ENCODE measurements at regions not wholly inside any gene's neighbourhood (a gene's known extent, or its start where the extent isn't known, plus 50 kb on each side); places are given as distances from the start of the nearest gene placed in this dataset.
A peak's percentile ranks its signal among the peaks of the same experiment; 100 is the strongest.

- DNase-seq: no peak
Observed at GRCh38 chr7:41280491-41280890, 422.4 kb downstream of the INHBA start.

- DNase-seq: no peak
Observed at GRCh38 chr7:41277561-41277960, 425.3 kb downstream of the INHBA start.

GRCh38 chr7:41275255-41275654, 427.6 kb downstream of the INHBA start:
- no peak for DNase-seq

GRCh38 chr7:41274179-41274578, 428.7 kb downstream of the INHBA start:
- no peak for DNase-seq

GRCh38 chr7:41272664-41273063, 430.2 kb downstream of the INHBA start:
- peak; percentile 75 for DNase-seq

- DNase-seq: peak; percentile 10
Observed at GRCh38 chr7:41268878-41269277, 434.0 kb downstream of the INHBA start.

GRCh38 chr7:41261080-41261479, 441.8 kb downstream of the INHBA start:
- no peak for DNase-seq

GRCh38 chr7:41257660-41258059, 445.2 kb downstream of the INHBA start:
- DNase-seq: no peak

GRCh38 chr7:41256186-41256945, 446.5 kb downstream of the INHBA start:
- no peak for DNase-seq

- DNase-seq: no peak
Observed at GRCh38 chr7:41255716-41256115, 447.2 kb downstream of the INHBA start.

- DNase-seq: no peak
Observed at GRCh38 chr7:41255113-41255512, 447.8 kb downstream of the INHBA start.

GRCh38 chr7:41252957-41253356, 449.9 kb downstream of the INHBA start:
- no peak for DNase-seq

GRCh38 chr7:41252551-41252950, 450.3 kb downstream of the INHBA start:
- no peak for DNase-seq

- DNase-seq: peak; percentile 61
Observed at GRCh38 chr7:41247143-41247865, 455.6 kb downstream of the INHBA start.

- no peak for DNase-seq
Observed at GRCh38 chr7:41245916-41246315, 457.0 kb downstream of the INHBA start.

GRCh38 chr7:41244246-41244645, 458.6 kb downstream of the INHBA start:
- DNase-seq: no peak

- DNase-seq: no peak
Observed at GRCh38 chr7:41241641-41242040, 461.2 kb downstream of the INHBA start.

- DNase-seq: no peak
Observed at GRCh38 chr7:41239596-41239995, 463.3 kb downstream of the INHBA start.

- peak; percentile 23 for DNase-seq
Observed at GRCh38 chr7:41238851-41239331, 464.0 kb downstream of the INHBA start.

GRCh38 chr7:41237956-41238355, 464.9 kb downstream of the INHBA start:
- DNase-seq: no peak

- DNase-seq: no peak
Observed at GRCh38 chr7:41232086-41232485, 470.8 kb downstream of the INHBA start.

GRCh38 chr7:41224063-41224763, 478.7 kb downstream of the INHBA start:
- peak; percentile 41 for DNase-seq

- DNase-seq: no peak
Observed at GRCh38 chr7:41222746-41223145, 480.1 kb downstream of the INHBA start.

- DNase-seq: no peak
Observed at GRCh38 chr7:41220266-41220665, 482.6 kb downstream of the INHBA start.
